Stimulated activated CD4-positive, alpha-beta T cell treated with anti-CD3 and anti-CD28 coated beads, Interleukin-4, amount 100 ng/mL, for 1 hour (primary cell): ENCODE measurements at regions not wholly inside any gene's neighbourhood (a gene's known extent, or its start where the extent isn't known, plus 50 kb on each side); places are given as distances from the start of the nearest gene placed in this dataset.

Source experiments
- DNase-seq: peaks from one replicate; pipeline ENCODE4 v3.0.0-alpha.2; 2020

- DNase-seq: no peak
Observed at GRCh38 chr4:89541998-89542397, 234.4 kb upstream of the GPRIN3 start.

- DNase-seq: no peak
Observed at GRCh38 chr4:89539797-89540711, 232.5 kb upstream of the GPRIN3 start.

GRCh38 chr4:89539374-89539773 lies 231.8 kb upstream of the GPRIN3 start:
- DNase-seq: no peak

- DNase-seq: no peak
Observed at GRCh38 chr4:89538886-89539285, 231.3 kb upstream of the GPRIN3 start.

- no peak for DNase-seq
Observed at GRCh38 chr4:89538171-89538570, 230.6 kb upstream of the GPRIN3 start.

GRCh38 chr4:89537281-89537680 lies 229.7 kb upstream of the GPRIN3 start:
- no peak for DNase-seq

GRCh38 chr4:89535251-89535650 lies 227.7 kb upstream of the GPRIN3 start:
- no peak for DNase-seq

- no peak for DNase-seq
Observed at GRCh38 chr4:89534356-89534755, 226.8 kb upstream of the GPRIN3 start.

- DNase-seq: no peak
Observed at GRCh38 chr4:89531932-89532640, 224.5 kb upstream of the GPRIN3 start.

GRCh38 chr4:89528526-89529133 lies 221.0 kb upstream of the GPRIN3 start:
- no peak for DNase-seq

GRCh38 chr4:89521826-89522225 lies 214.2 kb upstream of the GPRIN3 start:
- DNase-seq: no peak

- DNase-seq: no peak
Observed at GRCh38 chr4:89519771-89520320, 212.2 kb upstream of the GPRIN3 start.

GRCh38 chr4:89518259-89518658 lies 210.7 kb upstream of the GPRIN3 start:
- no peak for DNase-seq

- no peak for DNase-seq
Observed at GRCh38 chr4:89514811-89515210, 207.2 kb upstream of the GPRIN3 start.

GRCh38 chr4:89511776-89512175 lies 204.2 kb upstream of the GPRIN3 start:
- no peak for DNase-seq

GRCh38 chr4:89509708-89510281 lies 202.2 kb upstream of the GPRIN3 start:
- DNase-seq: no peak

GRCh38 chr4:89506866-89507491 lies 199.4 kb upstream of the GPRIN3 start:
- no peak for DNase-seq

- DNase-seq: no peak
Observed at GRCh38 chr4:89502581-89502980, 195.0 kb upstream of the GPRIN3 start.

- DNase-seq: no peak
Observed at GRCh38 chr4:89497517-89498308, 190.1 kb upstream of the GPRIN3 start.

GRCh38 chr4:89496851-89497250 lies 189.3 kb upstream of the GPRIN3 start:
- DNase-seq: no peak

- DNase-seq: no peak
Observed at GRCh38 chr4:89493367-89493766, 185.8 kb upstream of the GPRIN3 start.

GRCh38 chr4:89492581-89493071 lies 185.0 kb upstream of the GPRIN3 start:
- DNase-seq: no peak
